Mesothelial cell of epicardium (in vitro differentiated cells): ENCODE measurements at regions not wholly inside any gene's neighbourhood (a gene's known extent, or its start where the extent isn't known, plus 50 kb on each side); places are given as distances from the start of the nearest gene placed in this dataset.
A peak's percentile ranks its signal among the peaks of the same experiment; 100 is the strongest.

Experiments
- DNase-seq, 2 experiments: peaks; one replicate each; pipeline ENCODE4 v3.0.0; 2021; ENCODE audit warnings: low spot score in 2 of 2; ENCODE audit not compliant: unreplicated experiment in 2 of 2
- H3K27ac Mint-ChIP-seq: 2 replicates; pipeline ENCODE4 v1.8.0; 2021; ENCODE audit warnings: mixed read lengths
- H3K27me3 Mint-ChIP-seq: 2 replicates; pipeline ENCODE4 v1.8.0; 2021; ENCODE audit warnings: low read depth, mixed read lengths
- H3K36me3 Mint-ChIP-seq: 2 replicates; pipeline ENCODE4 v1.8.0; 2021; ENCODE audit warnings: mixed read lengths
- H3K4me1 Mint-ChIP-seq: 2 replicates; pipeline ENCODE4 v1.8.0; 2021; ENCODE audit warnings: mixed read lengths
- H3K4me3 Mint-ChIP-seq: 2 replicates; pipeline ENCODE4 v1.8.0; 2021; ENCODE audit warnings: mild to moderate bottlenecking, moderate library complexity, mixed read lengths
- H3K9me3 Mint-ChIP-seq: 2 replicates; pipeline ENCODE4 v1.8.0; 2021; ENCODE audit warnings: mixed read lengths
- TF ChIP-seq, protein P1 (sequence below): fragments of 200-600 bp; sonication (generic); IDR thresholded peaks from one replicate; pipeline ENCODE4 v1.5.0; 2021; ENCODE audit warnings: antibody characterized with exemption; ENCODE audit not compliant: unreplicated experiment

- Mint-ChIP-seq H3K4me1 (peaks cover 10% of the 10 kb centered on the region), H3K9me3 (no peaks in the 10 kb centered on the region), H3K27me3 (no peaks in the 10 kb centered on the region), H3K36me3 (no peaks in the 10 kb centered on the region), H3K27ac (peak overlapping the region; percentile 11), H3K4me3 (no peak overlapping the region)
- TF ChIP-seq, protein P1, sequence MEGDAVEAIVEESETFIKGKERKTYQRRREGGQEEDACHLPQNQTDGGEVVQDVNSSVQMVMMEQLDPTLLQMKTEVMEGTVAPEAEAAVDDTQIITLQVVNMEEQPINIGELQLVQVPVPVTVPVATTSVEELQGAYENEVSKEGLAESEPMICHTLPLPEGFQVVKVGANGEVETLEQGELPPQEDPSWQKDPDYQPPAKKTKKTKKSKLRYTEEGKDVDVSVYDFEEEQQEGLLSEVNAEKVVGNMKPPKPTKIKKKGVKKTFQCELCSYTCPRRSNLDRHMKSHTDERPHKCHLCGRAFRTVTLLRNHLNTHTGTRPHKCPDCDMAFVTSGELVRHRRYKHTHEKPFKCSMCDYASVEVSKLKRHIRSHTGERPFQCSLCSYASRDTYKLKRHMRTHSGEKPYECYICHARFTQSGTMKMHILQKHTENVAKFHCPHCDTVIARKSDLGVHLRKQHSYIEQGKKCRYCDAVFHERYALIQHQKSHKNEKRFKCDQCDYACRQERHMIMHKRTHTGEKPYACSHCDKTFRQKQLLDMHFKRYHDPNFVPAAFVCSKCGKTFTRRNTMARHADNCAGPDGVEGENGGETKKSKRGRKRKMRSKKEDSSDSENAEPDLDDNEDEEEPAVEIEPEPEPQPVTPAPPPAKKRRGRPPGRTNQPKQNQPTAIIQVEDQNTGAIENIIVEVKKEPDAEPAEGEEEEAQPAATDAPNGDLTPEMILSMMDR, result no peak
- DNase-seq, result no peak
Observed at GRCh38 chr12:32024884-32025592, 65.8 kb downstream of the RESF1 start.

- H3K4me3 Mint-ChIP-seq, result no peak overlapping the region
- H3K27ac Mint-ChIP-seq, result no peak overlapping the region
- H3K36me3 Mint-ChIP-seq, result no peaks in the 10 kb centered on the region
- H3K4me1 Mint-ChIP-seq, result peaks cover 11% of the 10 kb centered on the region
- TF ChIP-seq, protein P1, result no peak
- no peaks in the 10 kb centered on the region for H3K9me3 Mint-ChIP-seq
- no peak for DNase-seq
- H3K27me3 Mint-ChIP-seq, result no peaks in the 10 kb centered on the region
Observed at GRCh38 chr12:32025906-32026305, 66.7 kb downstream of the RESF1 start.

DNA sequence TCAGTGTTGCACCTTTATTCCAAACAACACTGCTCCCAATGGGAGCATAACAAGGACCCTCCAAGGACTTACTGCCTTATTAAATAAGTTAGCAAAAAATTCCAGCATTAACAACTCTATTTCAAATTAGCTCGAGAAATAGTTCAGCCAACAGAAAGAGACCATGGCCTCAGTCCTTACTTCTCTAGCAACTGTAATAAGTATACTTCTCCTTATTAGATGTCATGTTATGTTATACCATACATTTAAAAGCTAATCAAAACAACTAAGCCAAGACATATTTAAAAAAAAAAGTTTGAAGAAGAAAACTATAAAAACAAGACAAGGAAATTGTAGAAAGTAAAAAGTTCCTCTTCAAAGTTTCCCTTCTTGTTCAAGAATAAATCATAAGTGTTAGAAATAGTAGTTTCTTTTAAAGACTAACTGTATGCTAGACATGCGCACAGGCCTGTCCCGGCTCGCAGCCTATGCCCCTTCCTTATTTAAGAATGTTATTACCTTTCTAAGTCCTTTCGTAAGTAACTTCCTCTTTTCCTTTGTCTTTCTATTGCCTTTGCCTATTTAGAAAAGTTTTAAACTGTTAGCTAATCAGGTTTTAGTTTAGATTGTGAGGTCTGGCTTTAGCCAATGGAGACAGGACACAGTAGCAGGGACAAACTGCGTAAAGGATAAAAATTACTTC lies 68.6 kb downstream of the RESF1 start:
- TF ChIP-seq, protein P1, result no peak
- Mint-ChIP-seq H3K4me3 (no peak overlapping the region), H3K4me1 (peaks cover 28% of the 10 kb centered on the region), H3K27me3 (no peaks in the 10 kb centered on the region), H3K36me3 (no peaks in the 10 kb centered on the region), H3K9me3 (no peaks in the 10 kb centered on the region), H3K27ac (no peak overlapping the region)
- no peak for DNase-seq

- TF ChIP-seq, protein P1, result no peak
- H3K9me3 Mint-ChIP-seq, result no peaks in the 10 kb centered on the region
- no peak overlapping the region for H3K4me3 Mint-ChIP-seq
- no peak for DNase-seq
- H3K27ac Mint-ChIP-seq, result no peak overlapping the region
- H3K36me3 Mint-ChIP-seq, result no peaks in the 10 kb centered on the region
- H3K4me1 Mint-ChIP-seq, result peaks cover 35% of the 10 kb centered on the region
- H3K27me3 Mint-ChIP-seq, result no peaks in the 10 kb centered on the region
Observed at GRCh38 chr12:32030151-32030550, 70.9 kb downstream of the RESF1 start.

GRCh38 chr12:32030676-32031075 lies 71.5 kb downstream of the RESF1 start:
- H3K4me3 Mint-ChIP-seq, result no peak overlapping the region
- no peak overlapping the region for H3K27ac Mint-ChIP-seq
- H3K36me3 Mint-ChIP-seq, result no peaks in the 10 kb centered on the region
- no peak for DNase-seq
- no peaks in the 10 kb centered on the region for H3K9me3 Mint-ChIP-seq
- H3K27me3 Mint-ChIP-seq, result no peaks in the 10 kb centered on the region
- TF ChIP-seq, protein P1, result no peak
- H3K4me1 Mint-ChIP-seq, result peaks cover 35% of the 10 kb centered on the region
